ENCODE measurements at regions not wholly inside any gene's neighbourhood (a gene's known extent, or its start where the extent isn't known, plus 50 kb on each side); places are given as distances from the start of the nearest gene placed in this dataset.

DNA sequence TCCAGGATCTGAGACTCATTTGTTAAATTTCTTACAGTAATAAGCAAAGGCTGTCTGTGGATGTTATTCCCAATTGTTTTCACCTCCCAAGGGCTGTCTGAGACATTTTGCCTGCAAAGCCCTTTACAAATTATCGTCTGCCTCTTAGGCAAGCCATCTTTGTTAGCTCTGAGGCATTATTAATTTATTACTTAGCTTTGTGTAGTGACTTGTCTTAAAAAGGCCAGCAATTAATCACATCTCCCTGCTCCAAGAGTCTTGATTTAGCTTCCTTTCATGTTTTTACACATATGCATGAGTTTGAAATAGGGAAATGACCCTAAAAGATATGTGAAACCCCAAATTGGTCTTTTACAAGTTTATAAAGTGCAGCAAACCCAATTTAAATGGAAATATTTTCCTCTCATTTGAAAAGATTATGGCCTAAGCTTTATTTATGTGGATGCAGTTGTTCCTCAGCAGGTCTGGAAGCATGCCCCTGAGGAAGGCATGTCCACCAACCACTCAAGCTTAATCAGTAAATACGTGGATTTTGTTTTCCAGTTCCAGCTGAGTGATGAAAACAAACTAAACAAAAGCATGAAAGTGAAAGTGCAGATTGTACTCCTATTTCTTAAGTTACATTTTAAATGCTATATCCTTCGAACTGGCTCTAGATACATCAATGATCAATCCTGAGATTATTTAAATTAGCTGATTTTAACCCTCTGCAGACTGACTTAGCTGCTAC, 173.6 kb upstream of the LNX1 start:
- DNase-seq = no peak

GRCh38 chr4:53763813-53764597, 172.7 kb upstream of the LNX1 start:
- DNase-seq = no peak

DNA sequence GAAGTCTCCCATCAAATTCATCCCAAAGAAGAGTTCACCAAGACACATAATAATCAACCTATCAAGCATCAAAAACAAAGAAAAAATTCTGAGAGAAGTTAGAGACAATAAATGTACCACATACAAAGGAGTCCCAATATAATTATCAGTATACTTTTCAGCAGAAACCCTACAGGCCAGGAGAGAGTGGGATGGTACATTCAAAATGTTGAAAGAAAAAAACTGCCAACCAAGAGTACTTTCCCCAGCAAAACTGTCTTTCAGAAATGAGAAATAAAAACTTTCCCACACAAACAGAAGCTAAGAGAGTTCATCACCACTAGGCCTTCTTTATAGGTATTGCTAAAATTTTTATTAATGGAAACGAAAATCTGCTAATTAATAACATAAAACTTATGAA, 164.4 kb upstream of the LNX1 start:
- DNase-seq = no peak

GRCh38 chr4:53752124-53752523, 160.8 kb upstream of the LNX1 start:
- DNase-seq = no peak

- DNase-seq = peak; percentile 4 to 7
Measured at GRCh38 chr4:53748328-53748772, 157.1 kb upstream of the LNX1 start.

- DNase-seq = no peak
Measured at GRCh38 chr4:53747401-53747800, 156.1 kb upstream of the LNX1 start.

GRCh38 chr4:53744446-53745160, 153.3 kb upstream of the LNX1 start:
- no peak for DNase-seq

DNA sequence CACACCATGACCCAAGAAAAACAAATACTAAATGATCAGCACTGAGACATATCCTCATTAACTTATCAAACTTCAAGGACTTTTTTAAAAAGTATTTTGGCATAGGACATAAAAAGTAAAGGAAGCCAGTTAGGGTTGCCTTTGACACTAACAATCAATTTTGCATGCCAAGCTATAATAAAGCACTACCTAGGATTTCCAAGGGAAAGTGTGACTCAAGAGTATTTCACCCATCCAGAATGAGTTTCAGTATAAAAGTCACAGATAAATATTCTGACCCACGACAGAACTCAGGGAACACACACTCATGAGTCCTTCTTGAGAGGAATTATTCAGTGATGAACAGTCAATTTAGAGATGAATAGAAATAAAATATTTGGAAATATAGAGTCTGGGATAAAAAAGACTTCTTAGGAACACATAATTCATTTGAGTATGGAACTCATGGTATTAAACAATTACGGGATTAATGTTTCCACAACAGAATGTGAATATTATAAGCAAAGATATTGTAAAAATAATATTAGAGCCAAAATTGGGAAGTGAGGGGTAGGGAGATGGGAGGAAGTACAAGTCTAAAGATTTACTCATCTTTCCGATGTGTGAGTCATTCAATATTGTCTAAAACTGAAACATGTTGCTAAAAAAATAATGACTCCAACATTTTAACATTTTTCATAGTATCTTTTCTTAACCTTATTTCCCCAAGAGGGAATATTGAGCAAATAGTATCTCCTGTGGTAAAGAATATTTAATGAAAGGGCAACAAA, 143.5 kb upstream of the LNX1 start:
- peak; percentile 54 to 56 for DNase-seq

DNA sequence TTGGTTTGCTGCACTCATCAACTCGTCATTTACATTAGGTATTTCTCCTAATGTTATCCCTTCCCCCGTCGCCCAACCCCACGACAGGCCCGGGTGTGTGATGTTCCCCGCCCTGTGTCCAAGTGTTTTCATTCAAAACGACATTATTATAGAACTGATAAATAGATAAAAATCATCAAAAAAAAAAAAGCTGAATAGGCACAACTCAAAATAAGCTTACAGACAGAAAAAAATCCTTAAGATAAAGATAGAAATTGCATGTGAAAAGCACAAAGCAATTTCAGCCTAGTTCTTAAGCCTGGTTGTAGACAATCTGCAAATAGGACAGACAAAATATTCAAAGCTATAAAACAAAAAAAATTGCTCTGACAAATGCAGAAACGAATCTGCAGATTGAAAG, 142.9 kb upstream of the LNX1 start:
- no peak for DNase-seq

DNA sequence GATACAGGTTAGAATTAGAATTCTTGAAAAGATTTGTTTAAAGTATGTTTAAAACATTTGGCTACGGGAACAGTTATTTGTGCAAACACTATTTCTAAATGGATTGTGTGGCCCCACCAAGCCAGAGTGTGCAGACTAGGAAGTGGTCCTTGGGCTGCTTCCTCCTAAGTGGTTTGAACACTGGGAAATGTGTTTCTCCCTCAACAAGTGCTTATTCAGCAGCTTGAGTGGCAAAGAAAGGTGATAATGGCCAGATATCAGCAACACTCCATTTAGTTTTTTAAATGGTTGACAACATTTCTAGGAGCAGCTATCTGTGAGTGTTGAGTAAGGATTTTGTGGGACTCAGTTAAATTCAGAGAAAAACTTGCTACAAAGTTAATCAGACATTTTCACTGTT, 141.4 kb upstream of the LNX1 start:
- peak in 1 of 2 donors; percentile 6 for DNase-seq

DNA sequence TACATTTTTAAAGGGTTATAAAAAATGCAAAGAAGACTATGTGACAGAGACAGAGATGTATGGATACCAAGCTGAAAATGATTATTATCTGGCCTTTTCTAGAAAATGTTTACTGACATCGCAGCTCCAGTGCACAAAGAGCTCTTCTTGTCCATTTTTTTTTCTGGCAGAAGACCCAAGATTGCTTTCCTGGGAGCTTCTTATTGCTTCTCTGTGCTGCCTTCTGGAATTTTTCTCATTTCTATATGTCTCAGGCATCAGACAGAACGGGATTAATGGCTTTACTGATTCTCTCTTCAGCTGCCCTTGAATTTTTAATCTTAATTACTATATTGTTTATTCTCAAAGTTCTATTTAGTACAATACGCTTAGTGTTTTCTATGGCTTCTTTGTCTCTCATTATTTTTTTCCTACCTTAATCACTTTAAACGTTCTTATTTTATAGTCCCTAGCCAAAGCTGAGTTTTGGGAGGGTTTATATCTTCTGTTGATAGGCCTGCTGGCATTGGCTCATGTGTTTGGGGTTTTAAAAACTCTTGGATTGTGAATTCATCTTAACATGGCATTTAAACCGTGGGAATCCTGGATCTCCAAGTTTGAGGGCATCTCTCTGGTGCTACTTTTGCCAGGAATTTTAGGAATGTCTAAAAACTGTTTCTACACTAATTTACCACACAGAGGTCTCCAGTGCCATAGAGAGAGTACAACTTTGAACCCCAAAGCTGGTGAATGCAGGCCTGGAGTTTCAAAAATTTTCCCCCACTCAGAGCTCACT, 138.9 kb upstream of the LNX1 start:
- no peak for DNase-seq

DNA sequence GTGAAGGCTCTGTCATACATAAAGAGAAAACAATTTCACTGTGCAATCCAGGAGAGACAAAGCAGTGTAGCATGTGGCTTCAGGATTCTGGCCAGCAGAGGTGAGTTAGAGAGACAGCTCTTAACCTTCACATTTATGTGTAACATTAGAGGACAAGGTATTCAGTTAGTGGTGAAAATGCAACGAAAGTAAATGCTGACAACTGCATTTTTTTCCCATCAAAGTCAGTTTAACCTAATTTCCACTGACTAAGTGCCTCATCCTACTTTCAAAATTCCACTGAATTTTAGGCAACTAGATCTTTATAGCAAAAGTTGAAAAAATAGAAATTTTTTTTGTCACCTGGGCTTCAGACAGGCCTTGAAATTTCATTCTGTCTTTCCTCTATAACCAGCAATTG, 130.8 kb upstream of the LNX1 start:
- DNase-seq = no peak

GRCh38 chr4:53721263-53721662, 130.0 kb upstream of the LNX1 start:
- DNase-seq = no peak

DNA sequence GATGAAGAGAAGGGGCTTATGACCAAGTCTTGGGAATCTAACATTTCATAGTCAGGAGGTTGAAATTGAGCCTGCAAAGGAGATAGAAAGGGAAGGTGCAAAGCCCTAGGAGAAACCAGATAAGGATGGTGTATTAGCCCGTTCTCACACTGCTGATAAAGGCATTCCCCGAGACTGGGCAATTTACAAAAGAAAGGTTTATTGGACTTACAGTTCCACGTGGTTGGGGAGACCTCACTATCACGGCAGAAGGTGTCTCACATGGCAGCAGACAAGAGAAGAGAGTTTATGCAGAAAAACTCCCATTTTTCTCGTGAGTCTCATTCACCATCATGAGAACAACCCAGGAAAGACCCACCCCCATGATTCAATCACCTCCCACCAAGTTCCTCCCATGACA, 129.5 kb upstream of the LNX1 start:
- DNase-seq = no peak

DNA sequence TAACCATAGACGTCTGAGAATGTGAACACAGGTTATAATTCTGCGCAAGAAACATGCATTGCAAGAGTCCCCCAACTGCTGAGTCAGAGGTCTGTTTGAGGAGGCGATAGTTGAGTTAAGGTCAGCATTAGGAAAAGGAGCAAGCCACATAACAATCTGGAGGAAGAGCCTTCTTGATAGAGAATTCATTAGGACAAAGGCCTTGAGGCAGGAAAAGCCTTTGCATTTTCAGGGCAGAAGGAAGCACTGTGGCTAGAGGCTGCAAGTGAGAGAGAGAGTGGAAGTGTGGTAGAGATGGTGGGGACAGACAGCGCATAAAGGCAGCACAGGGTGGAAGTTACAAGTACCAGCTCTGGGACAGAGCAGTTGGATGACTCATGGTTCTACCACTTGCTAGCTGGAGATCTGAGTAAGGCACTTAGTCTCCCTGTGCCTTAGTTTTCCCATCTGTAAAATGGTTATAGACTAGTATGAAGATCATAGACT, 125.8 kb upstream of the LNX1 start:
- peak; percentile 30 to 47 for DNase-seq

- peak; percentile 55 to 66 for DNase-seq
Measured at GRCh38 chr4:53716471-53717063, 125.3 kb upstream of the LNX1 start.

DNA sequence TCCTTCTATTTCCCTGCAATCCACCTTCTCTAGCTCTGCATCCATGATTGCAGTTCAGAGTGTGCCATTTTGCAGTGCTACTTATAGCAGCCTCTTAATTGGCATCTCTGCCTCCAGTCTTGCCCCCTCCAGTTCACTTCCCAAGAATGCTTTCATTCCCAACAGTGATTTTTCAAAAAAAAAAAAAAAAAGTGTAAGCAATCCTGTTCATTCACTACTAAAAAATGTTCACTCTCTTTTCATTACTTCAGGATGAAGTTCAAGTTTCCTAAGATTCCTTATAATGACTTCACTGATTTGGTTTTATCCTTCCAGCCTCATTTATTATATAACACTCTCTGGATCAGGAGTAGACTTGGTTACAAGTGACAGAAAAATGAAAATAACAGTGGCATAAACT, 124.7 kb upstream of the LNX1 start:
- no peak for DNase-seq

GRCh38 chr4:53714236-53715140, 123.2 kb upstream of the LNX1 start:
- no peak for DNase-seq

DNA sequence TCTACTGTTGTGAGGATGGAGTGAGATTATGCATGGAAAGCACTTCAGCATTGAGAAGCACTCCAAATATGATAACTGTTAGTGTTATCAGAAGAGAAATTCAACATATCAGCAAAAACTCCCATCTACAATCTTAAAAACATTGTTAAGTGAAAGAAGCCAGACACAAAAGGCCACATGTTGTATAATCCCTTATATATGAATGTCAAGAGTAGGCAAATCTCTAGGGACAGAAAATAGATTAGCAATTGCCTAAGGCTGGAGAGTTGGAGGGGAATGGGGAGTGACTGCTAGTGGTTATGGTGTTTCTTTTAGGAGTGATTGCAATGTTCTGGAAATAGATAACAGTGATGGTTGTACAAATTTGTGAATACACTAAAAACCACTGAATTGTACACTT, 122.5 kb upstream of the LNX1 start:
- no peak for DNase-seq

- no peak for DNase-seq
Measured at GRCh38 chr4:53713296-53713695, 122.0 kb upstream of the LNX1 start.

All from inflammatory macrophage treated with lipopolysaccharide for 1 hour (primary cell).